ENCODE measurements at regions not wholly inside any gene's neighbourhood (a gene's known extent, or its start where the extent isn't known, plus 50 kb on each side); places are given as distances from the start of the nearest gene placed in this dataset.
"Not testable (repeated sequence)": the region's sequence is repeated elsewhere in the genome, so short reads cannot be mapped to it uniquely, and the experiment has no call there.

- no peak for DNase-seq (ENCODE audit: low spot score in 2 of 2)
- Histone ChIP-seq H3K9me3 (no peaks in the 10 kb centered on the region), H3K4me1 (no peaks in the 10 kb centered on the region), H3K27ac (no peak overlapping the region), H3K36me3 (no peaks in the 10 kb centered on the region), H3K27me3 (no peaks in the 10 kb centered on the region), H3K4me3 (no peak overlapping the region)
- TF ChIP-seq POLR2A (IDR thresholded peaks at IDR 0.05): no peak
- TF ChIP-seq CTCF (IDR thresholded peaks at IDR 0.05): no peak
- no peak for TF ChIP-seq EP300 (IDR thresholded peaks at IDR 0.05)
- 56 to 60% methylated on average over 5 to 6 of the region's 6 CpGs for WGBS, 2 donors
These were observed 197.7 kb downstream of the SPANXN3 start for GRCh38 chrX:143319526-143319925.

DNA sequence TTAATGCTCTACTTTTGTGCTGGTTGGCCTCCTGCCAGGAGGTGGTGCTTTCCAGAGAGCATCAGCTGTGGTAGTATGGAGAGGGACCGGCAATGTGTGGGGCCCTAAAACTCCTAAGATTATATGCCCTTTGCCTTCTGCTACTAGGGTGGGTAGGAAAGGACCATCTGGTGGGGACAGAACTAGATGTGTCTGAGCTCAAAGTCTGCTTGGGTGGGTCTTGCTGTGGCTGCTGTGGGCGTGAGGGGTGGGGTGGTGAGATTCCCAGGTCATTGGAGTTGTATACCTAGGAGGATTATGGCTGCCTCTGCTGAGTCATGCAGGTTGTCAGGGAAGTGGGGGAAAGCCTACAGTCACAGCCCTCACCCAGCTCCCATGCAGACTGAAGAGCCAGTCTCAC lies 198.4 kb downstream of the SPANXN3 start:
- H3K27me3 ChIP-seq; DNase-seq (ENCODE audit: low spot score in 2 of 2); H3K9me3 ChIP-seq; H3K36me3 ChIP-seq; H3K4me1 ChIP-seq; H3K27ac ChIP-seq; H3K4me3 ChIP-seq: not testable (repeated sequence)
- 83 to 90% methylated on average over 2 of the region's 2 CpGs for WGBS, 2 donors

DNA sequence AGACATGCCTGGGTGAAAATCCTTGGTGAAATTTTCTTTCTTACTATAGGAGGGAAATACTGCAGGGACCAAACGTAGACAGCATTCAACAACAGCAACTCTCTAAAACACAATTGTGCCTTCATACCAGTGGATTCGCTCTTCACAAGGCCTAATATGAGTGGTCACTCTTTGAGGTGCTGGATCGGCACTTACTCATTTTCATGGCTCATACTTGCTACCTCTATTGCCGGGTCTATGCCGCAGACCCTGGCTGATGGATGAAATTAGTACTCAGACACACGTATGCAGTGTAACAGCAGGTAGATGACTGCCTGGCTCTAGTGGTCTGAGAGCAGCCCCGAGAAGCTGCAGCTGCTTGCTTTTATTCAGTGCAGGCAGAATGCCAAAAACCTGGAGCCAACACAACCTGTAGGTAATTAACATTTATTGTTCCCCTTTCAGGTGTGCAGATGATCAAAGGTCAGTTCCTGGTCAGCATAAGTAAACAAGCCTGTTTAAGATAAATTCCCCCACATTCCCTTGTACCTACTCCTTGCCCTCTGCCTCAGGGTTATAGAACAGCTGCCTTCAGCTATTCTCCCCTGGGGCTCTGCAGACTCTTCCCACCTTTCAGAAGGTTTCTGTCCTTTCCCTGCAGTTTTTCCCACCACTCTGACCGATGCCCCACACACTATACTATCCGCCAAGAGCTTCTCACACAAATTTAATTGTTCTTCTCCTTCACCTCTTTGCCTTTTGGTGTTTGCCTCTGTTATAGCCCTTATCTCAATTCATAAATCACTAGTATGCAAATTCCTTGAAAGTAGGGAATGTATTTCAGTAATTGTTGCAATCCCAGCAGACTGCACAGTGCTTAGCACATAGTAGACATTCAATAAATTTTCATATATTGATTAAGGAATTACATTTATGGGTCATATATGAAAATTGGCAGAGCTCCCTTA lies 210.0 kb downstream of the SPANXN3 start:
- no peaks in the 10 kb centered on the region for H3K4me1 ChIP-seq
- no peaks in the 10 kb centered on the region for H3K27me3 ChIP-seq
- DNase-seq (ENCODE audit: low spot score in 2 of 2): no peak
- H3K36me3 ChIP-seq: no peaks in the 10 kb centered on the region
- H3K9me3 ChIP-seq: no peaks in the 10 kb centered on the region
- no peak for TF ChIP-seq EP300 (IDR thresholded peaks at IDR 0.05)
- no peak for TF ChIP-seq POLR2A (IDR thresholded peaks at IDR 0.05)
- TF ChIP-seq CTCF (IDR thresholded peaks at IDR 0.05): no peak
- H3K27ac ChIP-seq: no peak overlapping the region
- no peak overlapping the region for H3K4me3 ChIP-seq
- 67 to 69% methylated on average over 9 of the region's 9 CpGs for WGBS, 2 donors

- no peak for DNase-seq (ENCODE audit: low spot score in 2 of 2)
- Histone ChIP-seq H3K4me3 (no peak overlapping the region), H3K27ac (no peak overlapping the region), H3K27me3 (no peaks in the 10 kb centered on the region), H3K9me3 (no peaks in the 10 kb centered on the region), H3K36me3 (no peaks in the 10 kb centered on the region), H3K4me1 (no peaks in the 10 kb centered on the region)
- TF ChIP-seq EP300 (IDR thresholded peaks at IDR 0.05) (no peak), CTCF (IDR thresholded peaks at IDR 0.05) (no peak), POLR2A (IDR thresholded peaks at IDR 0.05) (no peak)
- WGBS, 2 donors: 61 to 84% methylated on average over 2 of the region's 2 CpGs
These were observed 212.8 kb downstream of the SPANXN3 start for GRCh38 chrX:143304518-143304917.

DNA sequence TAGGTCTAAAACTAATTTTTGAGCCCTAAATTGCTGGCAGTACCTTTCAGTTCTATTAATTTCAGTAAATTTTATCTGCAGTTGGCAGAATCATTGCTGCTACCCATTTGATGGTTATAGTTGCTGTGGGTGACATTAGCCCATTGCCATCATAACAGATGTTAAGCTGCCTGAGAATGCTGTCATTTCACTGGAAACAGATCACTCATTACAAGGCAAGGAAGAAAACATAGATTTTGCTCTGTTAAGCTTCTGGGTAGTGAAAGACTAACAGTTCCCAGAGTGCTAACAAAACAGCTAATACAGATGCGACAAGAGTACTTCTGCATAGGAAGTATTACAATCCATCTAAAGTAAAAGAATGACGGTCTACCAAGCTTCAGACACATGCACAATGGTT lies 213.2 kb downstream of the SPANXN3 start:
- Histone ChIP-seq H3K4me3 (no peak overlapping the region), H3K9me3 (no peaks in the 10 kb centered on the region), H3K27me3 (no peaks in the 10 kb centered on the region), H3K27ac (no peak overlapping the region), H3K36me3 (no peaks in the 10 kb centered on the region), H3K4me1 (no peaks in the 10 kb centered on the region)
- 58 to 92% methylated on average over 2 of the region's 2 CpGs for WGBS, 2 donors
- TF ChIP-seq EP300 (IDR thresholded peaks at IDR 0.05): no peak
- no peak for TF ChIP-seq CTCF (IDR thresholded peaks at IDR 0.05)
- TF ChIP-seq POLR2A (IDR thresholded peaks at IDR 0.05): no peak
- DNase-seq (ENCODE audit: low spot score in 2 of 2): no peak

Data from tibial nerve (tissue), 4 donors.